ENCODE measurements at regions not wholly inside any gene's neighbourhood (a gene's known extent, or its start where the extent isn't known, plus 50 kb on each side); places are given as distances from the start of the nearest gene placed in this dataset.

GRCh38 chr2:64845273-64845905, 143.8 kb upstream of the SLC1A4 start:
- no peak overlapping the region for H3K9ac ChIP-seq (ENCODE audit: low read depth, low read length)
- H2BK5ac ChIP-seq (ENCODE audit: low read depth, low read length, poor library complexity, severe bottlenecking), result no peak overlapping the region
- no peak overlapping the region for H3K56ac ChIP-seq (ENCODE audit: extremely low read depth, insufficient read depth, low read length)
- H3K4ac ChIP-seq (ENCODE audit: low read depth, low read length), result no peak overlapping the region
- POLR2A ChIA-PET (ENCODE audit: unreplicated experiment), result no interaction called here
- H2BK20ac ChIP-seq (ENCODE audit: low read depth, low read length), result no peak overlapping the region
- no peak overlapping the region for H3K23ac ChIP-seq (ENCODE audit: low read depth, low read length)
- H4K91ac ChIP-seq (ENCODE audit: insufficient read depth, low read depth, low read length), result no peak overlapping the region
- DNase-seq (no peak), ATAC-seq (ENCODE audit: low read depth) (no peak)
- no peak overlapping the region for H3K18ac ChIP-seq (ENCODE audit: low read depth, low read length)
- H2AK5ac ChIP-seq (ENCODE audit: low read depth, low read length), result no peak overlapping the region
- no peak overlapping the region for H3K14ac ChIP-seq (replicated peaks; ENCODE audit: low read depth, low read length)
- CTCF ChIA-PET, result interaction anchor here (0.6 kb wide), 1 partner anchor 13 kb away, joined by 6 read pairs; no protein-coding TSS in a partner anchor
- H3K4me3 ChIP-seq (ENCODE audit: insufficient read depth, low read depth, low read length), result no peak overlapping the region
- no peaks in the 10 kb centered on the region for H3K79me1 ChIP-seq (ENCODE audit: low read depth in 1 of 2, low read length in 2 of 2)
- dilution Hi-C loops (cut with HindIII; ENCODE audit: low sequenced_read_pairs, unreplicated experiment) (no loop called here), in situ Hi-C loops (cut with MboI; ENCODE audit: low sequenced_read_pairs) (no loop called here), intact Hi-C loops (cut with micrococcal nuclease) (no loop called here)
- no TSS peak for BruUV-seq (replicated peaks)
- no peak overlapping the region for H3K4me2 ChIP-seq (ENCODE audit: low read depth, low read length)
- H3K4me1 ChIP-seq (ENCODE audit: control insufficient read depth, insufficient read depth, low read length), result peaks cover 1% of the 10 kb centered on the region
- WGBS, 2 experiments (ENCODE audit: extremely low coverage in 2 of 2, insufficient read length in 1 of 2), result 40 to 100% methylated on average over 1 of the region's 2 CpGs
- no peak overlapping the region for H2AFZ ChIP-seq (replicated peaks; ENCODE audit: low read length, poor library complexity)
- no peaks in the 10 kb centered on the region for H3K36me3 ChIP-seq (ENCODE audit: control insufficient read depth, insufficient read depth, low read length)
- H3K9me1 ChIP-seq (ENCODE audit: insufficient read depth, low read length), result peaks cover 7% of the 10 kb centered on the region; the same call in 1 of the 2 replicates
- TF ChIP-seq MAFK (IDR thresholded peaks at IDR 0.05; ENCODE audit: low read depth, low read length) (peak; percentile 88), FOS (IDR thresholded peaks at IDR 0.05; ENCODE audit: low read depth, low read length) (no peak)
- H4K20me1 ChIP-seq (ENCODE audit: insufficient read depth, low read length), result no peaks in the 10 kb centered on the region
- H2BK15ac ChIP-seq (ENCODE audit: low read depth, low read length), result no peak overlapping the region
- no peak overlapping the region for H2AK9ac ChIP-seq (replicated peaks; ENCODE audit: low read depth, low read length, poor library complexity)
- no peak overlapping the region for H2BK120ac ChIP-seq (ENCODE audit: low read depth, low read length)
- peaks cover 8% of the 10 kb centered on the region for H3K27me3 ChIP-seq (ENCODE audit: control insufficient read depth, insufficient read depth, low read length)
- no peaks in the 10 kb centered on the region for H3K9me3 ChIP-seq (ENCODE audit: control insufficient read depth, insufficient read depth, low read length)
- H3K27ac ChIP-seq (ENCODE audit: insufficient read depth, low read length), result no peak overlapping the region
- H4K5ac ChIP-seq (ENCODE audit: low read depth, low read length), result no peak overlapping the region
- H4K8ac ChIP-seq (ENCODE audit: low read depth in 2 of 2, low read length in 2 of 2), result no peak overlapping the region

All from IMR-90 (cell line).